ENCODE measurements at regions not wholly inside any gene's neighbourhood (a gene's known extent, or its start where the extent isn't known, plus 50 kb on each side); places are given as distances from the start of the nearest gene placed in this dataset.

DNA sequence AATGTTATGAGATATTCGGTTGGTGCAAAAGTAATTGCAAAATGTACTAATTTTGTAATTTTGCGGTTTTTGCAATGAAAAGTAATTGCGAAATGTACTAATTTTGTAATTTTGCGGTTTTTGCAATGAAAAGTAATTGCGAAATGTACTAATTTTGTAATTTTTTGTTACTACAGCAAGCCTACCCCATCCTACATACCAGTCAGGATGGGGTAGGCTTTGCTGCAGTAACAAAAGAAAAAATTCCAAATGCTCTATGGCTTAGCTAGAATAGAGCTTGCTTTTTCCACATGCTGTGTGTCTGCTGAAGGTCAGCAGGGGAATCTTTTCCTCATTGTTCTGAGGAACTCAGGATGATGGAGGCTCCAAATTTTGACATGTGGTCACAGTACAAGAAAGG lies 83.3 kb upstream of the GPRC5B start:
- TF ChIP-seq POLR2A (IDR thresholded peaks at IDR 0.05) = no peak
- TF ChIP-seq, protein P1, sequence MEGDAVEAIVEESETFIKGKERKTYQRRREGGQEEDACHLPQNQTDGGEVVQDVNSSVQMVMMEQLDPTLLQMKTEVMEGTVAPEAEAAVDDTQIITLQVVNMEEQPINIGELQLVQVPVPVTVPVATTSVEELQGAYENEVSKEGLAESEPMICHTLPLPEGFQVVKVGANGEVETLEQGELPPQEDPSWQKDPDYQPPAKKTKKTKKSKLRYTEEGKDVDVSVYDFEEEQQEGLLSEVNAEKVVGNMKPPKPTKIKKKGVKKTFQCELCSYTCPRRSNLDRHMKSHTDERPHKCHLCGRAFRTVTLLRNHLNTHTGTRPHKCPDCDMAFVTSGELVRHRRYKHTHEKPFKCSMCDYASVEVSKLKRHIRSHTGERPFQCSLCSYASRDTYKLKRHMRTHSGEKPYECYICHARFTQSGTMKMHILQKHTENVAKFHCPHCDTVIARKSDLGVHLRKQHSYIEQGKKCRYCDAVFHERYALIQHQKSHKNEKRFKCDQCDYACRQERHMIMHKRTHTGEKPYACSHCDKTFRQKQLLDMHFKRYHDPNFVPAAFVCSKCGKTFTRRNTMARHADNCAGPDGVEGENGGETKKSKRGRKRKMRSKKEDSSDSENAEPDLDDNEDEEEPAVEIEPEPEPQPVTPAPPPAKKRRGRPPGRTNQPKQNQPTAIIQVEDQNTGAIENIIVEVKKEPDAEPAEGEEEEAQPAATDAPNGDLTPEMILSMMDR (IDR thresholded peaks at IDR 0.05) = no peak

Data from breast epithelium (tissue), 3 donors.